Amniotic epithelial cell (primary cell): ENCODE measurements at regions not wholly inside any gene's neighbourhood (a gene's known extent, or its start where the extent isn't known, plus 50 kb on each side); places are given as distances from the start of the nearest gene placed in this dataset.
"Not testable (repeated sequence)": the region's sequence is repeated elsewhere in the genome, so short reads cannot be mapped to it uniquely, and the experiment has no call there.

Source experiments
- DNase-seq: peaks from one replicate; pipeline ENCODE4 v3.0.0-alpha.2; 2010; ENCODE audit warnings: low read depth

DNA sequence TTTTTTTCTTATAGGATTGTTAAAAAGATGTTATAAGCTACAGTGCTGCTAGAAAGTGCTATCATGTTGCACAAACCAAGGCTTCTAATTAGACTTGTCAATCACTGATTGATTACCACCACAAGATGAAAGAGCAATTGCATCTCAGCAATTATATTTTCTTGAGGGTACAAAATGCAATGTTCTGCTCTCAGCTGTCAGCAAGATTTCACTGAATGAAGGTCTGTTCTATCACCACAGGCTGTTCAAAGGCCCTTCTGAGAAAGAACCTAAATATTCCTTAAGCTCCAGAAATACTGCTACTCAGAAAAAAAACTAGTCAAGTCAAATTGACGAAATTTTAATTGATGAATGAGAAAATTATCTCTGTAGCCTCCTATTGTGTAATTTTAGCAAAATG lies 301.9 kb upstream of the KYNU start:
- no peak for DNase-seq

DNA sequence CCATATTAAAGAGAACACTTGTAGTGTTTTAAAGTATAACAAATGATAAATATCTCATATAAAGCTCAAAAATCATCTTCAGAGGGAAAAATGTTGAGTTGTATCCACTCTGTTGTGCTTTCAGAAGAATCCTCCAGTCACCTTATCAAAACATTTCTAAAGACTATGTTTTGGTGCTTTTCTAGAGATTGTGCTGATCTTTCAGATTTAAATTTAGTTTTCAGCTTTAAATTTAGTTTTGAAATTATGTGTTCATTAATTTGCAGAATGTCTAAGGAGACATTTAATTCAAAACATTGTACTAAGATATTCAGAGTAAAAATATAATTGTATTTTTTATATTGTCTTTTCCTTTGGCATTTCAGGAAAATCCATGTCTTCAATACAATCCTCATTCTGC lies 303.1 kb upstream of the KYNU start:
- no peak for DNase-seq

- no peak for DNase-seq
Measured at GRCh38 chr2:142572346-142573132, 304.9 kb upstream of the KYNU start.

DNA sequence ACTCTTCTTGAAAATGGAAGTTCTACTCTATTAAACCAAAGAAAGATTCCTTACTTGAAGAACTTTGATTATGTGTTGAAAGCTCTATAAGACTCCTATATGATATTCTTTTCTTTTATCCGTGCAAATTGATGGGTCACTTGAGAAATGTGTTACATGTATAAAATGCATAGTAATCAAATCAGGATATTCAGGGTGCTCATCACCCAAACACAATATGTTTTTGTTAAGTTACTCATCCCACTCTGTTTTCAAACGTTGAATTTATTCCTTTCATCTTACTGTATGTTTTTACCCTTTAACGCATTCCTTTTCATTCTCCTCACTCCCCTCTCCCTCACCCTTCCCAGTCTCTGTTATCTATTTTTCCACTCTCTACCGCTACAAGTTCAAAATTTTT lies 305.5 kb upstream of the KYNU start:
- no peak for DNase-seq

DNA sequence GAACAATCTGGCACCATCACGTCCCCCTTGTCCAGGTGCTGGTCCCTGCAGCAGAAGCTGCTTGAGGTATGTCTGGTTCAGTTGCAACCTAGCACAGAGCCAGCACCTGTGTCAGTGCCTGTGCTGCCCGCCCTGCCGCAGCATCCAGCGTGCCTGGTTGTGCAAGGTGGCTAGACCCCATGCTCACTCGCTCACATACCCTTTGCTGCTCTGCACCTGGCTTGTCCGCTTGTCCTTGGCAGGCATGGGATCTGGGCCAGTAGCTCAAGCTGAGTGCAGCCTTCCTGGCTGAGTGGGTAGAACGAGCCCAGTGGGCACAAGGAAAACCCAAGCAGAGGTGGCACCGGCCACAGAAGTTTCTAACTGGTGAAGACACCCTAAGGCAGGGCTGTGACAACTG lies 314.6 kb upstream of the KYNU start:
- DNase-seq: no peak

- DNase-seq: no peak
Measured at GRCh38 chr2:142561656-142562055, 315.8 kb upstream of the KYNU start.

DNA sequence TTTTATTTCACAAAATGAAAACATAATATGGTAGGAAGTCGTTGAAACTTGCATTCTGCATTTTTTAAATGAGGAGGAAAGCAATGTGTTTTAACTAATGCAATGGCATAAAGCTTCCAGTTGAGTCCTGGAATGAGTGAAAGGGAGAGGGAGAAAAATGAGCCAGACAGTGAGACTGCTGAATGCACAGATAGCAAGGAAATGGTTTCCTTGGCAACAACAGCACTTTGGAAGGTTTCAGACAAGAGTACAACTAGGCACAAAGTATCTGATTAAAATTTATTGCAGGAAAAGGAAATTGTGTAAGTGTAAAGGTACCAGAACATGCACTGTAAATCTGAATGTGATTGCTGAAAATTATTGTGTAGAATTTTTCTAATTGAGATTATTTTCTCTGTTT lies 320.1 kb upstream of the KYNU start:
- DNase-seq: peak; percentile 35

GRCh38 chr2:142545999-142546398 lies 331.5 kb upstream of the KYNU start:
- not testable (repeated sequence) for DNase-seq

DNA sequence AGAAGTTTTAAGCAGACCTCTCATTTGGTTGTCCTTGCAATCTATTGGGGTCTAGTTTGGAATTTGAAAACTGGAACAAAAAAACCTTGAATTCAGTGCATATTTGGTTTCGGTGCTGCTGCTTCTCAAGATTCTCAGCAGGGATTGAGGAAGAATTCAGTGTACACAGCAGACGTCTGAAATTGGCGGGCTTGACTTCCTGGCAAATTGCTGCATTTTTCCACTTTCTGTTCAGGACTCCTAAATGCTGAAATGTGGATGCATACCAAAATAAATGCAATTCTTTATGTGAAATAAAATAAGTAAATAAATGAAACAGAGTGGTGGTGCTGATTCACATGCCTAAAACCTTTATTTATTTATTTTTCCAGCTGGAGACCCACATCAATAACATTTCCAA lies 332.4 kb upstream of the KYNU start:
- no peak for DNase-seq

DNA sequence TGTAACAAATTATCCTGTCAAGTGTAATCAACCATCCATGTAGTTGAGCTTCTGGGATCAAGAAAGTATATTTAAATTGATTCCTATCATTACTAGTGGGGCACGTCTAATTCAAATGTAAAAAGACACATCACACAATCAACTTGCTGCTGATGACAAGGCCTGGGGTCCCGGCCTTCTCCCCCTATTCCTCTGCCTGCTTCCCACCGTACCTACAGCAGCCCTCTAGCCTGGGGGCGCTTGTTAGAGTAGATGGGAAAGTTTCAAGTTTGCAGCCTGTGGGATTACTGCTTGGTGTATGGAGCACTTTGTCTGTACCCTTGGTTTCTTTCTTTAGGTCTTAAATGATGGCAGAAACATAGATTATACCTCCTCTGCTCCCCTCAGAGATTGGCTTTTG lies 333.3 kb upstream of the KYNU start:
- no peak for DNase-seq

- no peak for DNase-seq
Measured at GRCh38 chr2:142542431-142542910, 335.0 kb upstream of the KYNU start.

DNA sequence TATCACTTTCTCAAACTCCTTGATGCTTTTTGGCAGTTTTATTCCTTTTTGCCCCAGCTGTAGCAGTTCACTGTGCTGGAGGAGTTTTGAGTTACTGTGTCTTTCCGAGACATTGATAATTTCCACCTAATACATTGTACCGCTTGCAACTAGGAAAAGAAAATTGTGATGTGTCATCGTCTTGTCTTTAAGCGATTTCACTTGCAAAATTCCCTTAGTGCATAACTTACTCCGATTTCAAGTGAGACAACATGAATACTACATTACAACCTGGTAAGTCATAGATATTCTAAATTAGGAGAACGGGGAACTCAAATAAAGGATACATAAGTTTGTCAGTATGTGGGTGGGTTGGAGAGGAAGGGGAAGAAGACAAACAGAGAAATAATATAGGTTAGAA lies 340.5 kb upstream of the KYNU start:
- DNase-seq: no peak

GRCh38 chr2:142536492-142536891 lies 341.0 kb upstream of the KYNU start:
- no peak for DNase-seq

DNA sequence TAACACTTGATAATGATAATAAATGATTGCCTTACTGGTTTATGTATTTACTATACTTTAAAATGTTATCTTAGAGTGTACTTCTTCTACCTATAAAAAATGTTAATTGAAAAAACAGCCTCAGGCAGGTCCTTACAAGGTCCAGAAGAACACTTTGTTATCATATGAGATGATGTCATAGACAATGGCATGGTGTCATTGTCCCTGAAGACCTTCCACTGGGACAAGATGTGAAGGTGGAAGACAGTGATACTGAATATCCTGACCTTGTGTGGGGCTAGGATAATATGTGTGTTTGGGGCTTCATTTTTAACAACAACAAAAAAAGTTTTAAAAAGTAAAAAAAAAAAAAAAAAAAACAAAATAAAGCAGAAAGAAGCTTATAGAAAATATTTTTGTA lies 342.2 kb upstream of the KYNU start:
- no peak for DNase-seq

DNA sequence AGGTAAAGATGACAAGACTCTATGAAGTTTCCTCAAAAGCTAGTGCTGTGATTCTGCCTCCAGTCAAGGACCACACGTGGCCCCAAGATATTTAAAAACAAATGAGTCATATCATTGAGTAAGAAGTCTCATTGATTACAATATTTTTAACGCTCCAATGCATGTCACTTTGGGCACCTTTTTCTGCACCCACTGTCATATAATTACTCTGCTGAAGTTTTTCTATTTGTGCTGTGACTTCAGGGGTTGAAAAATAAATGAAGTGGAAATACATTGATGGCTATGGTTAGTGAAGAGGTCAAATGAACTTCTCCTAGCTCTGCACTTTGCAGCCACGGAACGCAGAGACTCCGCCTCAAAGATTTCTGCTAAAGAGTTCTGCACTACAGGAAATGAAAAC lies 344.3 kb upstream of the KYNU start:
- DNase-seq: no peak

DNA sequence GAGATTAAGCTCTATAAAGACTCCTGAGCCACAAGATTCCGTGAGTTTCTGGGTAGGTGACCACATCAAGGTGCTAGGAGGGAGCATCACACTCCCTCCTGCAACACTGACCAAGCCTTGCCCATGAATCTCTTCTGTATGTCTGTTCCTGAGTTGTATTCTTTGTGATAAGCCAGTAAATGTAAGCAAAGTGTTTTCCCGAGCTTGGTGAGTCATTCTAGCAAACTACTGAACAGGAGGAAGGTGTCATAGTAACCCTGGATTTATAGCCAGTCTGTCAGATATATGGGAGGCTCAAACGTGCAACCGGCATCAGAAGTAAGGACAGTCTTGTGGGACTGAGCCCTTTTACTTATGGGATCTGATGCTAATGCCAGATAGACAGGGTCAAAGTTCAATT lies 346.1 kb upstream of the KYNU start:
- DNase-seq: peak; percentile 89

DNA sequence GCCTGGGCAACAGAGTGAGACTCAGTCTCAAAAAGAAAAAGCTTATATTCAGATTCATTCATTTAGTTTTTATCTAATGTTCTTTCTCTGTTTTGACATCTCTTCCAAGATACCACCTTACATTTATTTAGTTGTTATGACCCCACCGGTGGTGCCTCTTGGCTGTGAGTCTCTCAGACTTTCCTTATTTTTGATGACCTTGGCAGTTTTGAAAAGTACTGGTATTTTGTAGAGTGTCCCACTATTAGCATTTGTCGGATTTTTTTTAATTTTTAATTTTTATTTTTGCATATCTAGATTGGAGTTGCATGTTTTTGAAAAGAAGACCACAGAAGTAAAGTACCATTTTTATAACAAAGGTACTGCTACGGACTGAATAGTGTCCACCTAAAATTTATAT lies 351.7 kb upstream of the KYNU start:
- no peak for DNase-seq

DNA sequence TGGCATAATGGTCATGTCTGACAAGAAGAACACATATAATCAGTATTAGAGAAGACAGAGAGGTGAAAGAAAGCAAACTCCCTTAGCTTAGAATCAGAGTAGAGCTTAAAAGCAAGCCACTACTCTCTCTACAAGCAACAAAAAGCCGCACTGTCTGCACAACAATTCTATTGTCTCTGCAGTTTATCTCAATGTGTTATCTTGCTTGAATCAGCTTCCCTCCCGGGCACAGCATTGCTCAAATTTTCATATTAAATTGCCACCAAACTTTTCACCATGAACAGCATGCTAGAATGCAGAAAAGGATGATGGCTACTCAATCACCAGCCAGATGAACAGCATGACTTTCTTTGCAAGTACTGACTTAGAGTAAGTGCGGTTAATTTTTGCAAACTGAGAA lies 356.0 kb upstream of the KYNU start:
- no peak for DNase-seq

DNA sequence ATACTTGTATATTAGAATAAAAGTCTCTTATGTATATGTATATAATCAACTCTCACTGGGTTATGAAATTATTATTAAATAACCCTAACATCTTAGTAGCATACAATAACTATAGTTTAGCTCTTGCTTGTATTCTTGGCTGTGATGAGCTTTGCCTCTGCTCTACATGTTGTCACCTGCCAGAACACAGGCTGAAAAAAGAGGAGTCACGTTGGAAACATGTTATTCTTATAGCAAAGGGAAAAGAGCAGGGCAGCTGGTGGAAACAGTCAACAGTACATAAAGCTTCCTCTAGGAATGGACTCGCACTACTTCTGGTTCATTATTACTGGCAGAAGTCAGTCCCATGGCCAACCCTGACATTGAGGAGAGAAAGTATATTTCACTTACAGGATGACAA lies 362.0 kb upstream of the KYNU start:
- no peak for DNase-seq

GRCh38 chr2:142509401-142509800 lies 368.1 kb upstream of the KYNU start:
- DNase-seq: no peak

DNA sequence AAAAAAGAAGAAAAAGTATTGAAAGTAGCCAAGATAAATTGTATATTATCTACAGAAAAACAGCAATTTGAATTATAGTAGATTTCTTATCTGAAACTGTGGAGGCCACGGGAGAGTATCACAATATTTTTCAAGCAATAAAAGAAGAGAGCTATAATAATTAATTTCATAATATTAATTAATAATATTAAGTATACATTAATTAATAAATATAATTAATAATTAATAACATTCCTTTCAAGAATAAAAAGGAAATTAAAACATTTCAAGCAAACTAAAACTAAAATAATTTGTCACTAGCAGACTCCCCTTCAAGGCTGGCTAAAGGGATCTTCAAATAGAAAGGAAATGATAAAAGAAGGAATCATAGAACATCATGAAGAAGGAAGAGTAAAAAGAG lies 372.7 kb upstream of the KYNU start:
- no peak for DNase-seq

GRCh38 chr2:142502402-142502801 lies 371.6 kb upstream of the LRP1B start:
- peak; percentile 3 for DNase-seq

- no peak for DNase-seq
Measured at GRCh38 chr2:142495141-142495540, 364.3 kb upstream of the LRP1B start.

GRCh38 chr2:142489631-142490030 lies 358.8 kb upstream of the LRP1B start:
- not testable (repeated sequence) for DNase-seq
